HG03520 (cell line): ENCODE measurements at regions not wholly inside any gene's neighbourhood (a gene's known extent, or its start where the extent isn't known, plus 50 kb on each side); places are given as distances from the start of the nearest gene placed in this dataset.

Experiments used
- ATAC-seq: cut with Tn5 transposase; IDR thresholded peaks from one replicate; pipeline ENCODE4 v1.9.1; 2021; ENCODE audit warnings: mild to moderate bottlenecking, moderate library complexity; ENCODE audit not compliant: unreplicated experiment

DNA sequence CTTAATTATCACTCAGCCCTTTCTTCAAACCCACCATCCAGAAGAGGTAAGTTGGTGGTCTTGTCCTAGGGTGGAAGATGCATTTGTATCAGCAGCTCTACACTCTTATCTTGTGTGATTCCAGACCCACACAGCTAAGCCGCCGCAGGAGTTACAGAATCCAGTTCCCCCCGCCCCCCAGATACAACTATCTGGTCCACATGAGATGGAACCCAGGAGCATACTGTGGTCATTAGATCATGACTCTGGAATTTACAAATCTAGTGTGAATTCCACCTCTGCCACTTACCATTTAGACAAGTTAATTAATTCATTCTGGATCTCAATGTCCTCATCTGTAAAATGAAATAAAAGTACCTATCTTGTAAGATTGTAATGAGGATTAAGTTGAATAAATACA is 486.4 kb downstream of the BCL11A start:
- ATAC-seq = no peak

DNA sequence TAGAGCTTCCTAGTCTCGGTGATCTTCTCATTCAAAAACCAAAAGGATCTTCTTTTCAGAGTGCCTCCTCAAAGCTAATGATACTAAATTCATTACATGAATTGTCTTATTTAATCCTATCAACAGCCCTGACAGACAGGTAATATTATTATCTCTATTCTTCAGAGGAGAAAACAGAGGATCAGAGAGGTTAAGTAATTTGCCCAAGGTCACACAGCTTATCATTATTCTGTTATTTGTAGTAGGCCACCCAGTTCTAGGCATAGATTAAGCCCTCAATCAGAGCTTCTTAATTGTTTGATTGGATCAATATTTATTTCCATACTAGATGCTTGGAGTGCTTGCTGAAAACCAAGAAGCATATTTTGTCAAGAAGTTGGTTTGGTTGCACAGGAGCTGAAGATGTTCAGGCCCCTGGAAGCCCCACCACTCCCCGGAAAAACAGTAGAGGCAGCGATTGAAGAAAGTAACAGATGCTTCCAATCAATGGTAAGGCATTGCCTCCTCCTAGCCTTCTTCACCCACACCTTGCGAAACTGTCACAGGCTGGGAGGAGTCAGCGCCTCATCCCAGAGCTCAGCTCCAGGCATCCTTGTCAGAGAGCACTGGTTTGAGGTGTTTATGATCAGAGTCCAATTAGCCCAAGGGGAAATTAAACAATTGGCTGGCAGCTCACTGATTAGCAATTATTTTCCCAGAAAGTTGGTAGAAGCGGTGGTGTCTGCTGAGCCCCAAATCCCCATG is 487.2 kb downstream of the BCL11A start:
- no peak for ATAC-seq

DNA sequence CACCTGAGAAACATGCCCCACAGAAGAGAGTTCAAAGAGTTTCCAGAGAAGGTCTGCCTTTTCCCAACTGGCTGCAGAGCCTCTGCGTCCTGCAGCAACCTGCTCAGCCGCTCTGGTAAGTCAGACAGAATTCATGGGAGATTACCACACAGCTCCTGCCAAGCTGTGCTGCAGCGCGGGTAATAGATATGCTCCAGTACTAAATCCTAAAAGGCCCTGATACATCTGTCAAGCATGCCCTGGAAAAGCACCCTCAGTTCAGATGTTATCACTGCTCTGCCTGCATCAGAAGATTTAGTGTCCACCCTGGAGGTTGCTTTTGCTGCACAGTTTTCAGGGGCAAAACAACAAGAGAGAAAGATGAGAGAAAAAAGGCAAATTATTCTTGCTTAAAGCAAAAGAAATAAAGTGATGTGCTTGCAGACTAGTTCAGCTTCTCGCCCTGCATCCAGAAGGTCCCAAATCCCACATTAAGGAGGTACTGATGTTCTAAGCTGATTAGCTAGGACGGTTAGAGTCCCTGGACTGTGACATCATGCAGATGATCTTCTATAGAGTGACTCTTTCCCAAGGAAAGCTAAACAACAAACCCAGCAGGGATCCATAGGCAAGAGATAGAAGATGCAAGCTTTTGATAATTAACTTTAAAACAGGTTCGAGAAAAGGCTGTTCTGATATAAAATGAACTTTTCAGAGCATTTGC is 488.6 kb downstream of the BCL11A start:
- ATAC-seq = no peak

DNA sequence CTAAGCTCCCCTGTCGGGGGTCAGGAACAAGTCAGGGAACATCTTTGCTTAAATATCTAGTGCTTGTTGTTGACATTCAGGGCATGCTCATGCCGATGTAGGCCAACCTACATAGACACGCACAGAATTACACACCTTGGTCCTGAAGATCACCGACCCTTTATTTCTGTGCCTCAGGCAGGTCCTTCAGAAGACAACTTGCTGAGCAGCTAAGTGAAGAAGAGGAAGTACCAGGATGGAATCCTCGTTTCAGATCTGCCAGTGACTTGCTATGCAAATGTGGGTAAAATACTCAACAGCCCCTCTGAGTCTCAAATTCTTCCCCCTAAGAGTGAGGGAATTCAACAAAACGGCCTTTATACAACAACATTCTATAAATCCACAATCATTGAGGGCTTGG is 494.7 kb downstream of the BCL11A start:
- ATAC-seq = no peak

DNA sequence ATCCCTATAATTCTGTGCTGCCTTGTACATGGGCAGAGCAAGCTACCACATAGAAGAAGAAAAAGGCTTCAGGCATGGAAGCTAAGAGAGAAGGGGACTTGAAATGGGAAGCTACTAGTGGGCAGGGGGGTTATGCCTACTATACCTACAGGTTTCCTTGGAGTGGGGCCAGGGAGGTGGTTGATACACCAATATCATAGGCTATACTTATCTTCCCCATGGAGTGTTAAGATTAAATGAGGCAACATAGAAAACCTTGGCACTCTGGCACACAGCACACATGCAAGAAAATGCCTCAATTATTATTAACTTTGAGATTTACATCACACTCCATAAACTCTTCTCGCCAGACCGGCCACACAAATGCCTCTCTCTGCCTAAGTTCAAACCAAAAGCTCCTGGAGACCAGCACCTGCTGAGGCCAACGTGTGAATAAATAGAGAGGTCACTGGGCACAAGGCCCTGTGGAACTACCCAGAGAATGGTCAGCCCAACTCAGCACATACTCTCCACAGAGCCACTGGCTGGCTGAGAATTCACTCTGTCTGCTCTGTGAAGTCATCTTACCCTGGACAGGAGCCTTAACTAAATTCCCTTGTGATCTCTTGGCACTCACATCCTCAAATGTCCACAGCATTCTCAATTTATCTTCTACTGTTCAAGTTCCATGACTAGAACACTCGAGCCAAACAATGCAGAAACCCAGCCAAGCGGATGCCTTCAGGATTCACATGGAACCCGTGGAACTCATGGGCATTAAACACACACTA is 498.7 kb downstream of the BCL11A start:
- no peak for ATAC-seq

DNA sequence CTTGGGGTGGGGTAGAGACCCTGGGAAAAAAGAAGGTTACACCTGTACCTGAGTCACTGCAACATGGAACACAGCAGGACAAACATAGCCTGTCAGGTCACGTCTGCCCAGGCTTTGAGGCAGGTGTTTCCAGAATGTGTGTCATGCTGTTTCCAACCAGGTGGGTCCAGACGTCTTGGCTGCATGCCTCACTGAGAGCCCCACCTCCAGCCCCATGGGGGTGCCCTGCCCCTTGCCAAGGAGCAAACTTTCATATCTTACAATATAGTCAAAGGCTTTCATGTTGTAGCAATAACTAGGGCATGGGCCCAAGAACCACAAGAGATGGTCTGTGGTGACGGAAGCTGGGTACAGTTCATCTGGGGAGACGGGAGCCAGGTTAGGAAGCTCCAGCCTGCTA is 499.7 kb downstream of the BCL11A start:
- no peak for ATAC-seq

DNA sequence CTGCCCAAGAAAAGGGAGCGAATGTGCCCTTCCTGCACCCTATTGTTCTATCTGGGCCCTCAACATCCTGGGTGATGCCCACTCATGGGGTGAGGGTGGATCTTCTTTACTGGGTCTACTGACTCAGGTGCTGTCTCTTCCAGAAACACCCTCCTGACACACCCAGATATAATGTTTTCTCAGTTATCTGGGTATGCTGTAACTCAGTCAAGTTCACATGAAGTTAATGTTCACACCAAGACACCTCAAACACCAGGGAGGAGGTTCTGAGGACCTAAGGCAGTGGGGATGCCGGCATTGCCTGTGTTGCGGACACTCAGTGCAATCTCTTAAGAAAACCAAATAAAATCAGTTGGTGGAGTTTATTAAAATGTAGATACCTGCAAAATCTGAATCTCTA is 500.9 kb downstream of the BCL11A start:
- ATAC-seq = no peak

DNA sequence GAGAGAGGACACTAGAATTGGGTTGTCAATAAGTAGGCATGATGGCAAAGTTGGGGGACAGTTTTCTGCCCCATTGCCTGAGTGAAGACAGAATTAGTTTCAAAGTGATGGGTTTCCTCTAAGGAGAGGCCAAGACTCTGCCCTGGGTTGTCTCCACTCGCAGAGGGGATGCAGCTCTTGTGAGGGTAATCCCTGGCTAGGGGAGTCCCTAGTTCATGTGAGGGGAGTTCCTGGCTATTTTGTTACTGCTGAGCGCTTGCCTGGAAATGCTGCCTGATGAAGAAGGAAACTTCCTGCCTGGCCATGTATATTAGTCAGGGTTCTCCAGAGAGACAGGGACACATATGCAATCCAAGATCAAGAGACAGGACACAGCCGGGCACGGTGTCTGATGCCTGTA is 501.5 kb downstream of the BCL11A start:
- no peak for ATAC-seq

DNA sequence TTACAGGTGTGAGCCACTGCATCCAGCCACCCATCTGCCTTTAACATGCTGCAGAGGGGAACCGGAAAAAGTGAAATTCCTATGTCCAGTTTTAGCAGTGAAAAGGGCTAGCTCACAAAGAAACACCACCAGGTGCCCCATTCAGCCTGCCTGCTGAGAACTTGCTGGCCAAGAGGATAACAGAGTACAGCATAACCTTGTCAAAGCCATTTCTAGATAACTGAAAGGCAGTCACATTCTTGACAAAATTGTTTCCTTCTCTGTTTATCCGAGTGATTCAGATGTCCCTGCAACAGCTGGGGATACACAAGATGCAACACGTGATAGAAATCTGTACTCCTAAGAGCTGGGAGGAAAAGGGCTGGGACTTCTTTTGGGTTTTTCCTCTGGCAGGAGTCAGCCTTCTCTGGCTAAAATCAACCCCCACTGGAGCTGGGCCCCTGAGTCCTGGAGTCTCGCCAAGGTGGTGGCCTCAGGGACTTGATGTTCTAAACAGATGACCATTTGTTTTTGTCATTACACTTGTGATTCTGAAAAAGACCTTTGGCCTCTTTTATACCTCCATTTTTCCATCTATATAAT is 505.4 kb downstream of the BCL11A start:
- no peak for ATAC-seq

DNA sequence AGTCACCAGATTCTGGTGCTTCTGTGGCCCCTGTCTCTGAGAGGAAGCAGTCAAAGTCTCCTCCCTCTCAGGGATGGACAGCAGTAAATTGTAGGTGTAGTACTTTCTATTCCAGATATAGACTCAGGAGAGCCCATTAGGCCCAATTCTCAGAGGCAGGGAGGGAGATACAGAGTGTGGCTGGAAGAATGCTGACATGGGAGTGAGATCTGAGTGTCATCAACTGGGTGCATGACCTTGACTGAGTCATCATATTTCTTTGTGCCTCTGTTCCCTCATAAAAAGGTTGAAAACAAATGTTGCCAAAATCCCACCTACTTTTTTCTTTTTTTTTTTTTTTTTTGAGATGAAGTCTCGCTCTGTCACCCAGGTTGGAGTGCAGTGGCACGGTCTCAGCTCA is 506.1 kb downstream of the BCL11A start:
- no peak for ATAC-seq

DNA sequence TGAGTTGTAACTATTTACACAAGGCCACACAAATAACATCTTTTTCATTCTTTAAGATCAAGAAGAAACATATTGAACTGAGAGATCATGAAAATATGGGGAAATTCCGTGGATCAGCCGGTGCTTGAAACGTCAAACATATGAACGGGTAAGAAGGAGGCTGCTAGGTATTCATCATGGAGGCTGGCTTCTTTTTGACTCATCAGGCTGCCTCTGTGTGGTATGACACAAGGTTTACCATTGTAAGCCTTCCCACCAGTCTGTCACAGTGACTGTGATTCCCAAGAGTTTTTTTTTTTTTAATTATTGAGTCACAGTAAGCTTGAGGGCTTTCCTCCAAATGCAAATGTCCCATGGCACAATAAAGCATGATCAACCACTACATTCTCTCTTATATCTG is 506.9 kb downstream of the BCL11A start:
- ATAC-seq = no peak

DNA sequence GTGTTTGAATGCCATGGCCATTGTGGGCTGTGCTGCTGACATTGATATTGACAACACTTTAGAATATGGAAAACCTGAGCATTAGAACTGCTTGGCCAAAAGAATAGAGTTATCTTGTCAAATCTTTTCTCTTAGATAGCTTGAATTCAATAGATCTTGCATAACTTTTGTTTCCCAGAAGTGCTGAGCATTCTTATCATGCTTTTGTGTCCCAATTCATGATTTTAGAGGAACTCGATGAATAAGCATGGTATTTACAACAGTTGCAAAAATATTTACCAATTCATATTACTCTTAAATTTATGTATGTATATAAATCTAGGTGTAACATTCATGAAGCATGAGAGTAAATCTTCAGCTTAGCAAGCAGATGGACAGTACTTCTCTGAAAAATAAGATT is 508.0 kb downstream of the BCL11A start:
- ATAC-seq = no peak

DNA sequence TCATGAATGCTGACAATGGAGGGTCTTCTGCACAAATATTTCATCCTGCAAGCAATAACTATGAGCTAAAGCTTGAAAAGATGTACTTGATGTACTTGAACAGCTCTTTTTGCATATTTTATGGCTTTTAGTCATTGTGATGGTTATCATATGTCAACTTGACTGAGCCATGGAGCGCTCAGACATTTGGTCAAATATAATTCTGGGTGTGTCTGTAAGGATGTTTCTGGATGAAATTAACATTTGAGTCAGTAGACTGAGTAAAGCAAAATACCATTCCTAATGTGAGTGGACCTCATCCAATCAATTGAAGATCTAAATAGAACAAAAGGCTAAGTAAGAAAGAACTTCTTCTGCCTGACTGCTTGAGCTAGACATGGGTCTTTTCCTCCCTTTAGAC is 509.0 kb downstream of the BCL11A start:
- ATAC-seq = no peak

DNA sequence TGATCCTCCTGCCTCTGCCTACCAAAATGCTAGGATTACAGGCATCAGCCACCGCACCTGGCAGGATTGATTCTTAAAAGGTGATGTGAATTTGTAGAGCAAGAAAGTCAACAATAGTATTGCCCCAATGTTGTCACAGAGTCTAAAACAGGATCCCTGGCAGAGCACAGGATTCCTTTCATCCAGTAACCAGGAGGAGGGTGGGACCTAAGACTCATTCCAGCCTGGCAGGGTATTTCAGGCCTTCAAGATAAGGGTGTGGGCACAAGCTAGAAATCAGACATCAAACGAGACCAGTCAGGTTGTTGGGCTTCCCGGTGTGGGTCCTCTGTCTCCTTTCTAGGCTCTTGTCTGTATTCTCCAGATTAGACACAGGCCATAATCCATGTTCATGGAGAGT is 511.4 kb downstream of the BCL11A start:
- no peak for ATAC-seq

DNA sequence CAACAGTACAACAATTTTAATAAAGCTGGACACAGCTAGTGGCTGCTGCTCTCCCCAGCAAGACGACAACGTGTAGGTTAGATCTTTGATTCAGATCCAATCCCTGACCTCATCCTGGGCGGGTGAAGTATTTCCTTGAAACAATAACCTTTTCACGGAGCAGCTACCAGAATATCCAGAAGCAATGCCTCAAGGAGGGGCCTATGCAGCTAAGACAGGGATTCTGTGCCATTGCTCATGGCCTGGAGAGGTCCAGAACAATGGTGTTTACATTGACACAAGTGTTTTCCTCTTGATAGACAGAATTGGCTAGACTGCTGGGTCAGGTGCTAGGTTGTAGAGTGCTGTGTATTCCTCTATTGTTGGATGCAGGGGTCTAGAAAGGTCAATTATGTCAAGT is 520.1 kb downstream of the BCL11A start:
- no peak for ATAC-seq

DNA sequence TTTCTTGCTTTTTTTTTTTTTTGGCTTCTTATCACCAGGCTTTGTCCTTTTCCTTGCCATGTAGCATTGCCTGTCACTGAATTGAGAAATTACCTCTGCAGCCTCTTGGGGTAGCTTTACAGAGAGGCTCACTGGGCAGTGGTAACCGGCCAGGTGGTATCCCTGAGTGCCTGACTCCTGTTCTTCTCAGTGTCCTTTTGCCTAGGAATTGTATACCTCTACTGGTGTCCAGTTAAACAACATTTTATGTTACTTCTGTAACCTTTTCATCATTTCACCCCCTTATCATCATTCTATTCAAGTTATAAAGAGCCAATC is 523.9 kb downstream of the BCL11A start:
- ATAC-seq = no peak

DNA sequence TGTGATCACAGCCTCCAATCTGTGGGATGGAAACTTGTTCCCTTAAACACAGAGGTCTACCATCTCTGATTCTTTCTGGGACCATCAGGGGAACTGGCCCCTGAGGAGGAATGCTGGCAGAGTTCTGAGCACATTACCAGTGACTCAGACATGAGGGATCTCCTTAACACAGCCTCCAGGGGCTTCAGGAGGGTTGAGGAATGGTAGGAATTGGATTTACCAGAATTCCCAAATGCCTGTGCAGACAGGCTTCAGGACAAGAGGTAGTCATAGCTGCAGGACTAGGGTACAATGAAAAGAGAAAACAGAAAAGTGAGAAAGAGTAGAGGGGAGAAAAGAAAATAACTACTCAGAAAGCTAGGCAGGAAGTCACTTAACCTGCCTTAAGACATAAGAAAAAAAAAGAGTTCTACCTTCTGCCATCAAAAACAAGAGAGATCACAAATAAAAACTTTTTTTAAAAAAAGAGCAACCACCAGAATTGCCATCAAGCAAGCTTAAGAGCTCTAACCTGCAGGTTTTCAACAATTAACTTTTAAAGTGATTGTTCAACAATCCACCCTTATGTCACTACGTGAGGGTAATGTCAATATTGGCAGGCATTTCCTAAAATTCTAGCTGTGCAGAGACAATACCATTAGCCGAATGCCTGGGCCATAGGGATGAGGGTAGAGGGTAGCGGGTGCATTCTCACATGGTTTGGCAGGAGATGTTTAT is 524.4 kb downstream of the BCL11A start:
- ATAC-seq = no peak

DNA sequence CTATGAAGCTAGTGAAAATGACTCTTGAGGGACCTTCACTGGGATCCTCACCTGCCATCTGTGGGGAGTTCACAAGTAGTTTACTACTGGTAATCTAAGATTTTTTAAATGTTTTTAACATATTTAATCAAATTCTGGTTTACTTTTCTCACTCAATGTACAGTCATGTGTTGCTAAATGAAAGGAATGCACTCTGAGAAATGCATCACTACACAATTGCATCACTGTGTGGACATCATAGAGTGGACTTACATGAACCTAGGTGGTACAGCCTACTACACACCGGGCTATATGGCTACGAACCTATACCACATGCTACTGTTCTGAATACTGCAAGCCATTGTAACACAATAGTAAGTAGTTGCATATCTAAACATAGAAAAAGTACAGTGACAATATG is 528.0 kb downstream of the BCL11A start:
- ATAC-seq = no peak

DNA sequence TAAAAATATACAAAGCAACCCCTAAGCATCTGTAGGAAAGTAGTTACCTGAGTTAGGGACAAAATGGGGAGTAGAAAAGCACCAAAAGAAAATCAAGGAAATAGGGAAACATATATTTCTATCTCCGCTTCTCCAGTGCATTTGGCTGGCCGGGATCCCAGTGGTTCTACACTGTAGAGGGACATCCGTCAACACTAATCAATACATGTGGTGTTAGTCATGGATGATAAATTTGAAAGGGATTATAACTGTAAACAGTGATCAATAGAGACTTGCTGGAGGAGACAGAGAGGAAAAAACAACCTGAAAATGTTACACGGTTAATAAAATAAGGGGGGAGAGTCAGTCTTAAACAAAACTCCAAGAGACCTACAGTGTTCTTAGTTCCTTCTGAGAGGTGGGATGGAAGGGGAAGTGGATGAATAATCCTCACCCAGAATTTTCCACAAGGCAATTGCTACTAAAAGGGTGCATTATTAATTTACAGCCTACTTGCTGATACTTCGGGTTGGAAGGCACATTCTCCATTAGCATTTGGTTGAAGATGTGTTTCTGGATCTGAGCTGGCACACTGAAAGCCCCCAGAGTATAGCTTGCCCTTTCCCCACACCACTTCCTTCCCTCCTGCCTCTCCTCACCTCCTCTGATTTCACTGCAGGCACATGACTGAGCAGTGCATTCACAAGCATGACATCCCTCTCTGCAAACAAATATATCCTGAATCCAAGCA is 530.0 kb downstream of the BCL11A start:
- ATAC-seq = no peak

DNA sequence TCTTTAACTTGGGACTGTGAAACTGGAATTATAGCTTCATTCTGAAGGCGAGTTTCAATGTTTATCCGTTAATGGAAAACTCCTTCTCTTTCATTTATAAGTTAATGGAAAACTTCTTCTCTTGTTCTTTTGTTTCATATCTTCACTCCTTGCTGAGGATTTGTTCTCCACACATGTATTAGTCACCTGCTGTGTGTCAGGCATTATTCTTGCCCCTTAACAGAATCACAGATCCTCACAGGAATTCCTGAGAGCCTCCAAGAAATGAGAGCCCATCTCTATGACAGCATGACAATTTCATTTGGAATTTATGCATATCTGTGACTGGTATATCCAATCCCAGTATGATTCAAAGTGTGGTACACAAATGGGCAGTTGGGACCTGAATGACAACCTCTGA is 545.8 kb downstream of the BCL11A start:
- no peak for ATAC-seq

DNA sequence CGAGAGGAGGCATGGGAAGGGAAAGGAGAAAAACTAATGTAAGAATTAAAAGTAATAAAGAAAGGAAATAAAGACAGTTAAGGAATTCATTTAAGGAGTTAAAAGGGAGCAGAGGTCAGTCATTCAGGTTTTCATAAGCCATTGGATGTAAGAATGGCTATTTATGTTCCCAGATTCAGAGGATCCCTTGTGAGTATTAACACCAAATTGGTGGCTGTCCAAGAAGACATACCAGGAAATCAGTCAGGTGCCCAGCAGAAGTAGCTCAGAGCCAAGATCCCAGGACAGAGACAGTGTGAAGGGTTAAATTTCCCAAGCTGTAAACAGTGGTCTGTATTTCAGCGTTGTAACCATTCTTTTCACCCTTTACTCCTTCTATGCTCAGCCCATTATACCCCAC is 550.4 kb downstream of the BCL11A start:
- ATAC-seq = no peak
